ENCODE measurements at regions not wholly inside any gene's neighbourhood (a gene's known extent, or its start where the extent isn't known, plus 50 kb on each side); places are given as distances from the start of the nearest gene placed in this dataset.

DNA sequence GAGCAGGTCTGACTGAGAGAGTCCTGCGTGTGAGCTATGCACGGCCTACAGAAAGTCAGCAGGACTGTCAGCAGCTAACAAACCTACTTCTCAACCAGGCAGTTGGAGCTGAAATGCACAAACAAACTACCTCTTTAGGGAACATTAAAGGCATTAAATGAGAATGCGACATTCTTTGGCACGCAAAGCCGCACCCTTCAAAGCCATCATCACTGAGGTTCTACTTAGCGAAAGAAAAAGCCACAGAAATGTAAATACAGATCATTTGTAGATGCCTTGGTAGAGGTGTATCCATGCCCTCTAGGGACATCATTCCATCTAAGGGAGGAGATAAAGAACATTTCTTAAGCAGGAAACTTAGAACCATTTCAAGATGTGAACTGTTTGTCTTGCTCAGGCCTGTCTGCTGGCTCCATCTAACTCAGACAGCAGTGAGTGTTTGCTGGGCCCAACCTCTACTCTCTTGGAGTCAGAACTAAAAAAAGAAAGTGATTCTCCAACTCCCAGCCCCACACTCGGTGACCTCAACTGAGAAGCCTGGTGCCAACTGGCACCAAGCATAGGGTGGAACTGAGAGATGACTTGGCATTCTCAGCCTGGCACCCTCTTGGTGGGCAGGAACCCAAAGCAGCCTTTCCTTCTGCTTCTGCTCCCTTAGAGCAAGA, 63.5 kb upstream of the MBIP start:
- in situ Hi-C loops (cut with HindIII; ENCODE audit: low sequenced_read_pairs): no loop called here
- TF ChIP-seq, protein P1, sequence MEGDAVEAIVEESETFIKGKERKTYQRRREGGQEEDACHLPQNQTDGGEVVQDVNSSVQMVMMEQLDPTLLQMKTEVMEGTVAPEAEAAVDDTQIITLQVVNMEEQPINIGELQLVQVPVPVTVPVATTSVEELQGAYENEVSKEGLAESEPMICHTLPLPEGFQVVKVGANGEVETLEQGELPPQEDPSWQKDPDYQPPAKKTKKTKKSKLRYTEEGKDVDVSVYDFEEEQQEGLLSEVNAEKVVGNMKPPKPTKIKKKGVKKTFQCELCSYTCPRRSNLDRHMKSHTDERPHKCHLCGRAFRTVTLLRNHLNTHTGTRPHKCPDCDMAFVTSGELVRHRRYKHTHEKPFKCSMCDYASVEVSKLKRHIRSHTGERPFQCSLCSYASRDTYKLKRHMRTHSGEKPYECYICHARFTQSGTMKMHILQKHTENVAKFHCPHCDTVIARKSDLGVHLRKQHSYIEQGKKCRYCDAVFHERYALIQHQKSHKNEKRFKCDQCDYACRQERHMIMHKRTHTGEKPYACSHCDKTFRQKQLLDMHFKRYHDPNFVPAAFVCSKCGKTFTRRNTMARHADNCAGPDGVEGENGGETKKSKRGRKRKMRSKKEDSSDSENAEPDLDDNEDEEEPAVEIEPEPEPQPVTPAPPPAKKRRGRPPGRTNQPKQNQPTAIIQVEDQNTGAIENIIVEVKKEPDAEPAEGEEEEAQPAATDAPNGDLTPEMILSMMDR (IDR thresholded peaks at IDR 0.05; ENCODE audit: low read depth, low read length, missing control alignments): no peak
- no peak overlapping the region for H3K4me3 ChIP-seq (ENCODE audit: low read depth, low read length)
- no peak for DNase-seq (ENCODE audit: low read depth)

DNA sequence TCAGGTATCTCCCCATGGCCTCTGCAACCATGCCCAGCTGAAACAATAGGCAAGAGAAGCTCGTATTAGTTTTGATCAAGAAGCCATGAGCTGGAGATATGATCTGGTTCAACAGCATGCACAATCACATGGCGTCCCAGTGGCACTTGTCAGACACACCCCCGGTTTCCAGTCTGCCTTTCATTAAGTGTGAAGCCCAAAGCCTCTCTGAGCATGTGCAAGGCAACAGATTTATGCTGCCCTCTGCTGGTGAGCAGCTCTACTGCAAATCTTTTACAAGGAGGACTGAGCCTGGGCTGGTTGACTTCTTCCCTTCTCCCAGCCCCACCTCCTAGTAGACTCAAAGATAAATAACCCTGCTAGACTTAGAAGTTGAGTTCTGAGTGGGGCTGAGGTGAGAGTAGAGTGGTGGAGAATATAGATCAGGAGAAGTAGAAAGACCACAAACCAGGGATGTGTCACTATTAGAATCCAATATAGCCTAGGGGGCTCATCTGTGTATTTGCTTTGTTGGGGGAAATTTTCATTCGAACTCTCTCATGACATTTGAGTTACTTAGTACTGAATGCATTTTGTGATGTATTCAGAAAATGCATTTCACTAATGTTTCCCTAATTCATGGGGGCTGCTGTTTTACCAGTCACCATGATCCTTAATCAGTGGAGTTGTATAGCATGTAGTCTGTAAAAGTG, 53.7 kb upstream of the MBIP start:
- TF ChIP-seq, protein P1 (IDR thresholded peaks at IDR 0.05; ENCODE audit: low read depth, low read length, missing control alignments): peak; percentile 90
- in situ Hi-C loops (cut with HindIII; ENCODE audit: low sequenced_read_pairs): no loop called here
- peak; percentile 67 for DNase-seq (ENCODE audit: low read depth)
- H3K4me3 ChIP-seq (ENCODE audit: low read depth, low read length): no peak overlapping the region

Measured in astrocyte of the cerebellum (primary cell).